HG02870 (cell line): ENCODE measurements at regions not wholly inside any gene's neighbourhood (a gene's known extent, or its start where the extent isn't known, plus 50 kb on each side); places are given as distances from the start of the nearest gene placed in this dataset.

Experiments used
- ATAC-seq: cut with Tn5 transposase; IDR thresholded peaks from one replicate; pipeline ENCODE4 v1.9.1; 2021; ENCODE audit warnings: mild to moderate bottlenecking, moderate library complexity; ENCODE audit not compliant: unreplicated experiment

- ATAC-seq = no peak
Observed at GRCh38 chr10:131804551-131805295, 96.1 kb upstream of the PPP2R2D start.

GRCh38 chr10:131805696-131806095 lies 95.1 kb upstream of the PPP2R2D start:
- ATAC-seq = no peak

GRCh38 chr10:131806146-131806545 lies 94.7 kb upstream of the PPP2R2D start:
- ATAC-seq = no peak

GRCh38 chr10:131806646-131807317 lies 94.0 kb upstream of the PPP2R2D start:
- no peak for ATAC-seq

GRCh38 chr10:131808370-131808930 lies 92.4 kb upstream of the PPP2R2D start:
- ATAC-seq = no peak

- ATAC-seq = no peak
Observed at GRCh38 chr10:131810036-131810804, 90.6 kb upstream of the PPP2R2D start.

- ATAC-seq = no peak
Observed at GRCh38 chr10:131810805-131811629, 89.8 kb upstream of the PPP2R2D start.

GRCh38 chr10:131811630-131812403 lies 89.0 kb upstream of the PPP2R2D start:
- ATAC-seq = no peak

- no peak for ATAC-seq
Observed at GRCh38 chr10:131812736-131813604, 87.8 kb upstream of the PPP2R2D start.

- ATAC-seq = no peak
Observed at GRCh38 chr10:131814567-131815265, 86.1 kb upstream of the PPP2R2D start.

GRCh38 chr10:131815266-131816156 lies 85.3 kb upstream of the PPP2R2D start:
- ATAC-seq = no peak

GRCh38 chr10:131816157-131816775 lies 84.5 kb upstream of the PPP2R2D start:
- ATAC-seq = no peak

GRCh38 chr10:131816941-131817700 lies 83.7 kb upstream of the PPP2R2D start:
- no peak for ATAC-seq

- ATAC-seq = no peak
Observed at GRCh38 chr10:131817866-131818509, 82.8 kb upstream of the PPP2R2D start.

- no peak for ATAC-seq
Observed at GRCh38 chr10:131818510-131819234, 82.1 kb upstream of the PPP2R2D start.
